ENCODE measurements at regions not wholly inside any gene's neighbourhood (a gene's known extent, or its start where the extent isn't known, plus 50 kb on each side); places are given as distances from the start of the nearest gene placed in this dataset.

DNA sequence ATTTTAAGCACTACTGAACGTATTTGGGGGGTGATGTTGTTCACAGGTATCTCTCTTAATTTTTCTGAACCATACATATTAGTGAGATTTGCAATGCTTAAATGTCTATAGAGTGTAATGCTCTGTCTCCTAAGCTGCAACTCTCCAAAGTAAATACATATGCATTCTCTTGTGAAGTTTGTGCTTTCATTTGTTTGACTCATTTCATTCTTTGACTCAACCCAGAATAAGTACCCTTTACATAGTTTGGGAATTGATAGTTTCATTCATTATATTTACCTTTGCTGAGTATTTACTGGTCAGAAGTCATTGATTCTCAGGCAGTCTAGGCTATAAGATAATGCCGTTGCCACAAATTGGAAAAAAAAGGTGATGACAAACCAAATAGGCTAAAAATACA is 406.9 kb downstream of the FGF9 start:
- peaks cover 9% of the 10 kb centered on the region for H3K27me3 Mint-ChIP-seq (ENCODE audit: insufficient read depth, low read depth, poor library complexity)
- Histone ChIP-seq H3K9me2 (ENCODE audit: insufficient read depth) (no peaks in the 10 kb centered on the region), H3K4me2 (no peak overlapping the region), H3K4me3 (no peak overlapping the region), H3F3A (replicated peaks; ENCODE audit: low read depth) (no peaks in the 10 kb centered on the region), H3K4me1 (ENCODE audit: insufficient read depth) (no peaks in the 10 kb centered on the region; the same call in 1 of the 2 replicates), H4K20me1 (replicated peaks; ENCODE audit: insufficient read depth) (peaks cover 3% of the 10 kb centered on the region), H3K27ac (ENCODE audit: low read depth) (no peak overlapping the region), H3K79me2 (replicated peaks; ENCODE audit: insufficient read depth) (no peaks in the 10 kb centered on the region), H2AFZ (no peak overlapping the region), H3K27me3 (ENCODE audit: insufficient read depth) (peaks cover 21% of the 10 kb centered on the region), H3K36me3 (ENCODE audit: insufficient read depth) (no peaks in the 10 kb centered on the region)
- ATAC-seq = no peak
- H3K9me3 Mint-ChIP-seq = no peaks in the 10 kb centered on the region
- H3K27ac Mint-ChIP-seq = no peak overlapping the region
- no peaks in the 10 kb centered on the region for H3K36me3 Mint-ChIP-seq (ENCODE audit: low read depth)
- peaks cover 25% of the 10 kb centered on the region for H3K4me1 Mint-ChIP-seq
- no peak overlapping the region for H3K4me3 Mint-ChIP-seq
- DNase-seq (ENCODE audit: low spot score) = no peak
- TF ChIP-seq POLR2AphosphoS5 (IDR thresholded peaks at IDR 0.05; ENCODE audit: low read depth) = no peak
- no peak for TF ChIP-seq CREB1 (CRISPR knock-in tag; IDR thresholded peaks at IDR 0.05; ENCODE audit: low read depth)
- TF ChIP-seq, protein P1, sequence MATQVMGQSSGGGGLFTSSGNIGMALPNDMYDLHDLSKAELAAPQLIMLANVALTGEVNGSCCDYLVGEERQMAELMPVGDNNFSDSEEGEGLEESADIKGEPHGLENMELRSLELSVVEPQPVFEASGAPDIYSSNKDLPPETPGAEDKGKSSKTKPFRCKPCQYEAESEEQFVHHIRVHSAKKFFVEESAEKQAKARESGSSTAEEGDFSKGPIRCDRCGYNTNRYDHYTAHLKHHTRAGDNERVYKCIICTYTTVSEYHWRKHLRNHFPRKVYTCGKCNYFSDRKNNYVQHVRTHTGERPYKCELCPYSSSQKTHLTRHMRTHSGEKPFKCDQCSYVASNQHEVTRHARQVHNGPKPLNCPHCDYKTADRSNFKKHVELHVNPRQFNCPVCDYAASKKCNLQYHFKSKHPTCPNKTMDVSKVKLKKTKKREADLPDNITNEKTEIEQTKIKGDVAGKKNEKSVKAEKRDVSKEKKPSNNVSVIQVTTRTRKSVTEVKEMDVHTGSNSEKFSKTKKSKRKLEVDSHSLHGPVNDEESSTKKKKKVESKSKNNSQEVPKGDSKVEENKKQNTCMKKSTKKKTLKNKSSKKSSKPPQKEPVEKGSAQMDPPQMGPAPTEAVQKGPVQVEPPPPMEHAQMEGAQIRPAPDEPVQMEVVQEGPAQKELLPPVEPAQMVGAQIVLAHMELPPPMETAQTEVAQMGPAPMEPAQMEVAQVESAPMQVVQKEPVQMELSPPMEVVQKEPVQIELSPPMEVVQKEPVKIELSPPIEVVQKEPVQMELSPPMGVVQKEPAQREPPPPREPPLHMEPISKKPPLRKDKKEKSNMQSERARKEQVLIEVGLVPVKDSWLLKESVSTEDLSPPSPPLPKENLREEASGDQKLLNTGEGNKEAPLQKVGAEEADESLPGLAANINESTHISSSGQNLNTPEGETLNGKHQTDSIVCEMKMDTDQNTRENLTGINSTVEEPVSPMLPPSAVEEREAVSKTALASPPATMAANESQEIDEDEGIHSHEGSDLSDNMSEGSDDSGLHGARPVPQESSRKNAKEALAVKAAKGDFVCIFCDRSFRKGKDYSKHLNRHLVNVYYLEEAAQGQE (IDR thresholded peaks at IDR 0.05; ENCODE audit: unreplicated experiment) = no peak
- TF ChIP-seq EZH2phosphoT487 (IDR thresholded peaks at IDR 0.05; ENCODE audit: unreplicated experiment) = no peak
- TF ChIP-seq, protein P2, sequence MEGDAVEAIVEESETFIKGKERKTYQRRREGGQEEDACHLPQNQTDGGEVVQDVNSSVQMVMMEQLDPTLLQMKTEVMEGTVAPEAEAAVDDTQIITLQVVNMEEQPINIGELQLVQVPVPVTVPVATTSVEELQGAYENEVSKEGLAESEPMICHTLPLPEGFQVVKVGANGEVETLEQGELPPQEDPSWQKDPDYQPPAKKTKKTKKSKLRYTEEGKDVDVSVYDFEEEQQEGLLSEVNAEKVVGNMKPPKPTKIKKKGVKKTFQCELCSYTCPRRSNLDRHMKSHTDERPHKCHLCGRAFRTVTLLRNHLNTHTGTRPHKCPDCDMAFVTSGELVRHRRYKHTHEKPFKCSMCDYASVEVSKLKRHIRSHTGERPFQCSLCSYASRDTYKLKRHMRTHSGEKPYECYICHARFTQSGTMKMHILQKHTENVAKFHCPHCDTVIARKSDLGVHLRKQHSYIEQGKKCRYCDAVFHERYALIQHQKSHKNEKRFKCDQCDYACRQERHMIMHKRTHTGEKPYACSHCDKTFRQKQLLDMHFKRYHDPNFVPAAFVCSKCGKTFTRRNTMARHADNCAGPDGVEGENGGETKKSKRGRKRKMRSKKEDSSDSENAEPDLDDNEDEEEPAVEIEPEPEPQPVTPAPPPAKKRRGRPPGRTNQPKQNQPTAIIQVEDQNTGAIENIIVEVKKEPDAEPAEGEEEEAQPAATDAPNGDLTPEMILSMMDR (conservative IDR thresholded peaks at IDR 0.05; ENCODE audit: low read depth in 2 of 2) = no peak
- no peak for TF ChIP-seq ZNF114 (CRISPR knock-in tag; IDR thresholded peaks at IDR 0.05)
- TF ChIP-seq, protein P3, sequence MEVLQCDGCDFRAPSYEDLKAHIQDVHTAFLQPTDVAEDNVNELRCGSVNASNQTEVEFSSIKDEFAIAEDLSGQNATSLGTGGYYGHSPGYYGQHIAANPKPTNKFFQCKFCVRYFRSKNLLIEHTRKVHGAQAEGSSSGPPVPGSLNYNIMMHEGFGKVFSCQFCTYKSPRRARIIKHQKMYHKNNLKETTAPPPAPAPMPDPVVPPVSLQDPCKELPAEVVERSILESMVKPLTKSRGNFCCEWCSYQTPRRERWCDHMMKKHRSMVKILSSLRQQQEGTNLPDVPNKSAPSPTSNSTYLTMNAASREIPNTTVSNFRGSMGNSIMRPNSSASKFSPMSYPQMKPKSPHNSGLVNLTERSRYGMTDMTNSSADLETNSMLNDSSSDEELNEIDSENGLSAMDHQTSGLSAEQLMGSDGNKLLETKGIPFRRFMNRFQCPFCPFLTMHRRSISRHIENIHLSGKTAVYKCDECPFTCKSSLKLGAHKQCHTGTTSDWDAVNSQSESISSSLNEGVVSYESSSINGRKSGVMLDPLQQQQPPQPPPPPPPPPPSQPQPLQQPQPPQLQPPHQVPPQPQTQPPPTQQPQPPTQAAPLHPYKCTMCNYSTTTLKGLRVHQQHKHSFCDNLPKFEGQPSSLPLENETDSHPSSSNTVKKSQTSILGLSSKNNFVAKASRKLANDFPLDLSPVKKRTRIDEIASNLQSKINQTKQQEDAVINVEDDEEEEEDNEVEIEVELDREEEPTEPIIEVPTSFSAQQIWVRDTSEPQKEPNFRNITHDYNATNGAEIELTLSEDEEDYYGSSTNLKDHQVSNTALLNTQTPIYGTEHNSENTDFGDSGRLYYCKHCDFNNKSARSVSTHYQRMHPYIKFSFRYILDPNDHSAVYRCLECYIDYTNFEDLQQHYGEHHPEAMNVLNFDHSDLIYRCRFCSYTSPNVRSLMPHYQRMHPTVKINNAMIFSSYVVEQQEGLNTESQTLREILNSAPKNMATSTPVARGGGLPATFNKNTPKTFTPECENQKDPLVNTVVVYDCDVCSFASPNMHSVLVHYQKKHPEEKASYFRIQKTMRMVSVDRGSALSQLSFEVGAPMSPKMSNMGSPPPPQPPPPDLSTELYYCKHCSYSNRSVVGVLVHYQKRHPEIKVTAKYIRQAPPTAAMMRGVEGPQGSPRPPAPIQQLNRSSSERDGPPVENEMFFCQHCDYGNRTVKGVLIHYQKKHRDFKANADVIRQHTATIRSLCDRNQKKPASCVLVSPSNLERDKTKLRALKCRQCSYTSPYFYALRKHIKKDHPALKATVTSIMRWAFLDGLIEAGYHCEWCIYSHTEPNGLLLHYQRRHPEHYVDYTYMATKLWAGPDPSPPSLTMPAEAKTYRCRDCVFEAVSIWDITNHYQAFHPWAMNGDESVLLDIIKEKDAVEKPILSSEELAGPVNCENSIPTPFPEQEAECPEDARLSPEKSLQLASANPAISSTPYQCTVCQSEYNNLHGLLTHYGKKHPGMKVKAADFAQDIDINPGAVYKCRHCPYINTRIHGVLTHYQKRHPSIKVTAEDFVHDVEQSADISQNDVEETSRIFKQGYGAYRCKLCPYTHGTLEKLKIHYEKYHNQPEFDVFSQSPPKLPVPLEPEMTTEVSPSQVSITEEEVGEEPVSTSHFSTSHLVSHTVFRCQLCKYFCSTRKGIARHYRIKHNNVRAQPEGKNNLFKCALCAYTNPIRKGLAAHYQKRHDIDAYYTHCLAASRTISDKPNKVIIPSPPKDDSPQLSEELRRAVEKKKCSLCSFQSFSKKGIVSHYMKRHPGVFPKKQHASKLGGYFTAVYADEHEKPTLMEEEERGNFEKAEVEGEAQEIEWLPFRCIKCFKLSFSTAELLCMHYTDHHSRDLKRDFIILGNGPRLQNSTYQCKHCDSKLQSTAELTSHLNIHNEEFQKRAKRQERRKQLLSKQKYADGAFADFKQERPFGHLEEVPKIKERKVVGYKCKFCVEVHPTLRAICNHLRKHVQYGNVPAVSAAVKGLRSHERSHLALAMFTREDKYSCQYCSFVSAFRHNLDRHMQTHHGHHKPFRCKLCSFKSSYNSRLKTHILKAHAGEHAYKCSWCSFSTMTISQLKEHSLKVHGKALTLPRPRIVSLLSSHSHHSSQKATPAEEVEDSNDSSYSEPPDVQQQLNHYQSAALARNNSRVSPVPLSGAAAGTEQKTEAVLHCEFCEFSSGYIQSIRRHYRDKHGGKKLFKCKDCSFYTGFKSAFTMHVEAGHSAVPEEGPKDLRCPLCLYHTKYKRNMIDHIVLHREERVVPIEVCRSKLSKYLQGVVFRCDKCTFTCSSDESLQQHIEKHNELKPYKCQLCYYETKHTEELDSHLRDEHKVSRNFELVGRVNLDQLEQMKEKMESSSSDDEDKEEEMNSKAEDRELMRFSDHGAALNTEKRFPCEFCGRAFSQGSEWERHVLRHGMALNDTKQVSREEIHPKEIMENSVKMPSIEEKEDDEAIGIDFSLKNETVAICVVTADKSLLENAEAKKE (CRISPR knock-in tag; IDR thresholded peaks at IDR 0.05) = no peak
- no peak for TF ChIP-seq JUNB (IDR thresholded peaks at IDR 0.05; ENCODE audit: unreplicated experiment)
- TF ChIP-seq STAT1 (IDR thresholded peaks at IDR 0.05; ENCODE audit: unreplicated experiment) = no peak
- TF ChIP-seq, protein P4, sequence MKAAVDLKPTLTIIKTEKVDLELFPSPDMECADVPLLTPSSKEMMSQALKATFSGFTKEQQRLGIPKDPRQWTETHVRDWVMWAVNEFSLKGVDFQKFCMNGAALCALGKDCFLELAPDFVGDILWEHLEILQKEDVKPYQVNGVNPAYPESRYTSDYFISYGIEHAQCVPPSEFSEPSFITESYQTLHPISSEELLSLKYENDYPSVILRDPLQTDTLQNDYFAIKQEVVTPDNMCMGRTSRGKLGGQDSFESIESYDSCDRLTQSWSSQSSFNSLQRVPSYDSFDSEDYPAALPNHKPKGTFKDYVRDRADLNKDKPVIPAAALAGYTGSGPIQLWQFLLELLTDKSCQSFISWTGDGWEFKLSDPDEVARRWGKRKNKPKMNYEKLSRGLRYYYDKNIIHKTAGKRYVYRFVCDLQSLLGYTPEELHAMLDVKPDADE (IDR thresholded peaks at IDR 0.05) = no peak
- TF ChIP-seq ZNF331 (CRISPR knock-in tag; IDR thresholded peaks at IDR 0.05; ENCODE audit: low read depth) = no peak
- TF ChIP-seq NANOG (IDR thresholded peaks at IDR 0.05; ENCODE audit: borderline replicate concordance) = no peak
- TF ChIP-seq EZH2 (IDR thresholded peaks at IDR 0.05; ENCODE audit: low read depth, unreplicated experiment) = no peak

All from GM23338 (cell line).